ENCODE measurements at regions not wholly inside any gene's neighbourhood (a gene's known extent, or its start where the extent isn't known, plus 50 kb on each side); places are given as distances from the start of the nearest gene placed in this dataset.

DNA sequence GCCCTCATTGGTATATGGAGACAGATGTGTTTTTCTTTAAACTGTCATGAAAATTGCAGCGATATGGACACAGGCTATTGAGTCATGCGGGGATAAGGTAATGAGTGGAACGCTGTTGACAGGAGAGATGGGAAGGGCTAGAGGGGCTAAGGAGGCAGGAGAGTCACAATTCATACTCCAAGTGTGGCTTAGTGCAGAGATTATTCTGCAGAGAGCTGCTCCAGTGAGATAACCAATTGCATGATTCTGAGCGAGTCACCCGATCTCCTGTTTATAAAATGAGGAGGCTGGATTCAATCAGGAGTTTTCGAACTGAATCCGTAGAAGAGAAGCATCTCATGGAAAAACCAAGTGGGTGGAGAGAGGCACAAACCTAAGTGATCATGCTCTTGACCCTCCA lies 106.4 kb upstream of the PLEKHG7 start:
- Histone ChIP-seq H4K20me1 (replicated peaks; ENCODE audit: insufficient read depth) (no peaks in the 10 kb centered on the region), H3K36me3 (ENCODE audit: insufficient read depth) (no peaks in the 10 kb centered on the region), H2AFZ (no peak overlapping the region), H3K4me3 (no peak overlapping the region), H3K27me3 (ENCODE audit: insufficient read depth) (no peaks in the 10 kb centered on the region), H3F3A (replicated peaks; ENCODE audit: low read depth) (no peaks in the 10 kb centered on the region), H3K4me2 (no peak overlapping the region), H3K4me1 (ENCODE audit: insufficient read depth) (no peaks in the 10 kb centered on the region), H3K27ac (ENCODE audit: low read depth) (no peak overlapping the region), H3K9me2 (ENCODE audit: insufficient read depth) (0 out of 2 replicates have a peak, but pooled peaks cover 3% of the 10 kb centered on the region), H3K79me2 (replicated peaks; ENCODE audit: insufficient read depth) (no peaks in the 10 kb centered on the region)
- H3K27ac Mint-ChIP-seq: no peak overlapping the region
- no peaks in the 10 kb centered on the region; the same call in 2 of the 3 replicates for H3K4me1 Mint-ChIP-seq
- H3K27me3 Mint-ChIP-seq (ENCODE audit: insufficient read depth, low read depth, poor library complexity): no peaks in the 10 kb centered on the region
- ATAC-seq: no peak
- DNase-seq (ENCODE audit: low spot score): no peak
- H3K4me3 Mint-ChIP-seq: no peak overlapping the region
- TF ChIP-seq NANOG (IDR thresholded peaks at IDR 0.05; ENCODE audit: borderline replicate concordance) (no peak), ZNF462 (CRISPR knock-in tag; IDR thresholded peaks at IDR 0.05) (no peak), CREB1 (CRISPR knock-in tag; IDR thresholded peaks at IDR 0.05; ENCODE audit: low read depth) (no peak), ZNF114 (CRISPR knock-in tag; IDR thresholded peaks at IDR 0.05) (no peak), STAT1 (IDR thresholded peaks at IDR 0.05; ENCODE audit: unreplicated experiment) (no peak)
- TF ChIP-seq, protein P1, sequence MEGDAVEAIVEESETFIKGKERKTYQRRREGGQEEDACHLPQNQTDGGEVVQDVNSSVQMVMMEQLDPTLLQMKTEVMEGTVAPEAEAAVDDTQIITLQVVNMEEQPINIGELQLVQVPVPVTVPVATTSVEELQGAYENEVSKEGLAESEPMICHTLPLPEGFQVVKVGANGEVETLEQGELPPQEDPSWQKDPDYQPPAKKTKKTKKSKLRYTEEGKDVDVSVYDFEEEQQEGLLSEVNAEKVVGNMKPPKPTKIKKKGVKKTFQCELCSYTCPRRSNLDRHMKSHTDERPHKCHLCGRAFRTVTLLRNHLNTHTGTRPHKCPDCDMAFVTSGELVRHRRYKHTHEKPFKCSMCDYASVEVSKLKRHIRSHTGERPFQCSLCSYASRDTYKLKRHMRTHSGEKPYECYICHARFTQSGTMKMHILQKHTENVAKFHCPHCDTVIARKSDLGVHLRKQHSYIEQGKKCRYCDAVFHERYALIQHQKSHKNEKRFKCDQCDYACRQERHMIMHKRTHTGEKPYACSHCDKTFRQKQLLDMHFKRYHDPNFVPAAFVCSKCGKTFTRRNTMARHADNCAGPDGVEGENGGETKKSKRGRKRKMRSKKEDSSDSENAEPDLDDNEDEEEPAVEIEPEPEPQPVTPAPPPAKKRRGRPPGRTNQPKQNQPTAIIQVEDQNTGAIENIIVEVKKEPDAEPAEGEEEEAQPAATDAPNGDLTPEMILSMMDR (conservative IDR thresholded peaks at IDR 0.05; ENCODE audit: low read depth in 2 of 2): no peak
- TF ChIP-seq, protein P2, sequence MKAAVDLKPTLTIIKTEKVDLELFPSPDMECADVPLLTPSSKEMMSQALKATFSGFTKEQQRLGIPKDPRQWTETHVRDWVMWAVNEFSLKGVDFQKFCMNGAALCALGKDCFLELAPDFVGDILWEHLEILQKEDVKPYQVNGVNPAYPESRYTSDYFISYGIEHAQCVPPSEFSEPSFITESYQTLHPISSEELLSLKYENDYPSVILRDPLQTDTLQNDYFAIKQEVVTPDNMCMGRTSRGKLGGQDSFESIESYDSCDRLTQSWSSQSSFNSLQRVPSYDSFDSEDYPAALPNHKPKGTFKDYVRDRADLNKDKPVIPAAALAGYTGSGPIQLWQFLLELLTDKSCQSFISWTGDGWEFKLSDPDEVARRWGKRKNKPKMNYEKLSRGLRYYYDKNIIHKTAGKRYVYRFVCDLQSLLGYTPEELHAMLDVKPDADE (IDR thresholded peaks at IDR 0.05): no peak
- TF ChIP-seq, protein P3, sequence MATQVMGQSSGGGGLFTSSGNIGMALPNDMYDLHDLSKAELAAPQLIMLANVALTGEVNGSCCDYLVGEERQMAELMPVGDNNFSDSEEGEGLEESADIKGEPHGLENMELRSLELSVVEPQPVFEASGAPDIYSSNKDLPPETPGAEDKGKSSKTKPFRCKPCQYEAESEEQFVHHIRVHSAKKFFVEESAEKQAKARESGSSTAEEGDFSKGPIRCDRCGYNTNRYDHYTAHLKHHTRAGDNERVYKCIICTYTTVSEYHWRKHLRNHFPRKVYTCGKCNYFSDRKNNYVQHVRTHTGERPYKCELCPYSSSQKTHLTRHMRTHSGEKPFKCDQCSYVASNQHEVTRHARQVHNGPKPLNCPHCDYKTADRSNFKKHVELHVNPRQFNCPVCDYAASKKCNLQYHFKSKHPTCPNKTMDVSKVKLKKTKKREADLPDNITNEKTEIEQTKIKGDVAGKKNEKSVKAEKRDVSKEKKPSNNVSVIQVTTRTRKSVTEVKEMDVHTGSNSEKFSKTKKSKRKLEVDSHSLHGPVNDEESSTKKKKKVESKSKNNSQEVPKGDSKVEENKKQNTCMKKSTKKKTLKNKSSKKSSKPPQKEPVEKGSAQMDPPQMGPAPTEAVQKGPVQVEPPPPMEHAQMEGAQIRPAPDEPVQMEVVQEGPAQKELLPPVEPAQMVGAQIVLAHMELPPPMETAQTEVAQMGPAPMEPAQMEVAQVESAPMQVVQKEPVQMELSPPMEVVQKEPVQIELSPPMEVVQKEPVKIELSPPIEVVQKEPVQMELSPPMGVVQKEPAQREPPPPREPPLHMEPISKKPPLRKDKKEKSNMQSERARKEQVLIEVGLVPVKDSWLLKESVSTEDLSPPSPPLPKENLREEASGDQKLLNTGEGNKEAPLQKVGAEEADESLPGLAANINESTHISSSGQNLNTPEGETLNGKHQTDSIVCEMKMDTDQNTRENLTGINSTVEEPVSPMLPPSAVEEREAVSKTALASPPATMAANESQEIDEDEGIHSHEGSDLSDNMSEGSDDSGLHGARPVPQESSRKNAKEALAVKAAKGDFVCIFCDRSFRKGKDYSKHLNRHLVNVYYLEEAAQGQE (IDR thresholded peaks at IDR 0.05; ENCODE audit: unreplicated experiment): no peak
- peaks cover 24% of the 10 kb centered on the region for H3K9me3 Mint-ChIP-seq
- peaks cover 21% of the 10 kb centered on the region for H3K36me3 Mint-ChIP-seq (ENCODE audit: low read depth)

All from GM23338 (cell line).